GM12801 (cell line): ENCODE measurements at regions not wholly inside any gene's neighbourhood (a gene's known extent, or its start where the extent isn't known, plus 50 kb on each side); places are given as distances from the start of the nearest gene placed in this dataset.

Experiments
- CTCF ChIP-seq: IDR thresholded peaks from one replicate; pipeline ENCODE4 v1.5.1; 2011; ENCODE audit warnings: control low read depth; ENCODE audit not compliant: insufficient read length; ENCODE audit errors: extremely low read depth

GRCh38 chr4:104860238-104861123, 286.2 kb upstream of the TET2 start:
- peak; percentile 56 for TF ChIP-seq CTCF

GRCh38 chr4:104866809-104867208, 279.9 kb upstream of the TET2 start:
- TF ChIP-seq CTCF, result no peak

DNA sequence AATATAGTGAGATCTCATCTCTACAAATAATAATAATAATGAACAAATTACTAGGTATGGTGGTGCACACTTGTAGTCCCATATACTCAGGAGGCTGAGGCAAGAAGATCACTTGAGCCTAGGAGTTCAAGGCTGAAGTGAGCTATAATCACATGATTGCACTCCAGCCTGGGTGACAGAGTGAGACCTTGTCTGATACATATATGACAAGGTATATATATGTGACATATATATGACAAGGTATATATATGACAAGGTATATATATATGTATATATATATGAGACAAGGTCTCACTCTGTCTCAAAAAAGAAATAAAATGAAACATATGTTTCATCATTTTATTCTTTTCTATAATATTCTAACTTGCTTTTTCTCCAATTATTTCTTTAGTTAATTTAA, 278.1 kb upstream of the TET2 start:
- no peak for TF ChIP-seq CTCF

GRCh38 chr4:104868958-104869357, 277.7 kb upstream of the TET2 start:
- TF ChIP-seq CTCF, result no peak

DNA sequence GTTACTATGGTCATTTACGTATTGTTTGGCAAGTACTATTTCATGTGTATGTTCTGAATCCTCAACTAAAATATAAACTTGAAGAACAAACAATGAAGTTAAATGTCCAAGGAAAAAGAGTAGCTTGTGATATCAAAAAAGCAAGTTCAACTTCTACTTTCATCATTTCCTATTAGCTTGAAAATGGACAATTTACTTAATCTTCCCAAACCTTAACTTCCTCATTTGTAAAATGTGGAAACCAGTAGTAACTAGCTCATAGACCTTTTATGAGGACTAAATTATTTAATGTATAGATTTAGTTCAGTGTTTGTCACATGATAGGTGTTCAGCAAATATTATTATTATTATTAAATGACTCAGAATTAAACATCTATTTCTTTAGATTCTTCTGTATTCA, 276.8 kb upstream of the TET2 start:
- TF ChIP-seq CTCF, result no peak

DNA sequence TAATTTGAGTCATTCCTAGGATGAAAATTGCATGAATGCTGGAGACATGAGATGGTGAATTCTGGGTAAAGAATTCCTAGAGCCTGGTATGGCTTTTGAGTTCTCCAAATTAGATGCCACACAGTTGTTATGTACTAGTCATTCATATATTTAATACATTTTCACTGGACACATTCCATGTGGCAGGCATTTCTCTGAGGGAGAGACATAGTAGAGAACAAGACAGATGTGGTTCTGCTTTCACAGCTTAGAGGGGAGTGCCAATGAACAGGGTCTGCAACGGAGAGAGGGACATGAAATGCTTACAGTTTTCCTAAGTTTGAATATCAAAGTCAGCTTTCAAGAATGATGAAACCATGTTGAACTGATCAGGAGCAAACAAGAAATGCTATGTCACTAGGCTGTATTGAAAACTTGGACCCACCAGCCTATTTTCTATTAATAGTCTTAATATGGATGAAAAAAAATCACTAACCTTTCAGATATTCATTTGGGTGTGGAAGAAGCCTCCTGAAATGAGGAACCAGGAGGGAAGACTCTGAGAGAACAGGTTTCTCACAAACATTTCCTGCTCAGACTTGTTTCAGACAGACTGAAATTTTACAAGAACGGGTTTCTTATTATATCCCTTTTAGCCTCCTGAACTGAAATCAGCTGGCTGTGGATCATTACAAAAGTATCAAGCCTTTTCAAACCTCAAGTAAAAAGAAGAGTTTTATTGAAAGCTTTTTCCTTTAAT, 276.0 kb upstream of the TET2 start:
- TF ChIP-seq CTCF, result no peak

- TF ChIP-seq CTCF, result no peak
Measured at GRCh38 chr4:104878936-104879335, 267.7 kb upstream of the TET2 start.
